Common myeloid progenitor, CD34-positive (primary cell): ENCODE measurements at regions not wholly inside any gene's neighbourhood (a gene's known extent, or its start where the extent isn't known, plus 50 kb on each side); places are given as distances from the start of the nearest gene placed in this dataset.

Experiments
- CTCF ChIA-PET: fragments of 350-600 bp; sonication (Branson Sonifier 250); formaldehyde crosslinking; loops from one replicate; lab custom pipeline; 2021; ENCODE audit warnings: antibody characterized with exemption; lab: Charles Lee
- POLR2A ChIA-PET: fragments of 350-600 bp; sonication (Branson Sonifier 250); formaldehyde crosslinking; loops from one replicate; lab custom pipeline; 2021; ENCODE audit warnings: antibody characterized with exemption; lab: Charles Lee
- DNase-seq, 3 donors: peaks; one replicate each; pipeline versions ENCODE4 v3.0.0 to v3.0.0-alpha.2; 2013
- H3K27ac ChIP-seq, 2 experiments: 1 replicate in 1 of 2; 2 replicates in 1 of 2; pipeline ENCODE4 v1.7.0; 2013; ENCODE audit warnings: inconsistent platforms in 2 of 2, low read length in 2 of 2, mild to moderate bottlenecking in 2 of 2, low read depth in 1 of 2, moderate library complexity in 1 of 2; ENCODE audit not compliant: severe bottlenecking in 2 of 2, insufficient read depth in 1 of 2, poor library complexity in 1 of 2
- H3K27me3 ChIP-seq, 5 experiments: replicated peaks in 2 of 5; 1 replicate in 3 of 5; 2 replicates in 2 of 5; pipeline versions ENCODE4 v1.6.1 to v1.7.0; 2013; ENCODE audit warnings: low read length in 4 of 5, mild to moderate bottlenecking in 2 of 5, moderate library complexity in 2 of 5, inconsistent platforms in 1 of 5; ENCODE audit not compliant: insufficient read depth in 5 of 5, control insufficient read depth in 4 of 5
- H3K36me3 ChIP-seq, 4 experiments: 1 replicate in 2 of 4; 2 replicates in 2 of 4; pipeline versions ENCODE4 v1.6.1 to v1.7.0; 2013; ENCODE audit warnings: low read length in 3 of 4, control low read depth in 1 of 4, mild to moderate bottlenecking in 1 of 4; ENCODE audit not compliant: control insufficient read depth in 4 of 4, insufficient read depth in 4 of 4
- H3K4me1 ChIP-seq, 4 experiments: 1 replicate in 3 of 4; 2 replicates in 1 of 4; pipeline versions ENCODE4 v1.6.1 to v1.7.1; 2013; ENCODE audit warnings: low read length in 3 of 4, mild to moderate bottlenecking in 3 of 4, control low read depth in 1 of 4, inconsistent platforms in 1 of 4, moderate library complexity in 1 of 4; ENCODE audit not compliant: control insufficient read depth in 4 of 4, insufficient read depth in 4 of 4; ENCODE audit errors: control extremely low read depth in 1 of 4
- H3K4me3 ChIP-seq, 7 experiments: 1 replicate in 4 of 7; 2 replicates in 3 of 7; pipeline versions ENCODE4 v1.5.1 to v1.7.0; 2013; ENCODE audit warnings: mild to moderate bottlenecking in 7 of 7, low read length in 6 of 7, moderate library complexity in 6 of 7, inconsistent platforms in 2 of 7, low read depth in 2 of 7, control low read depth in 1 of 7; ENCODE audit not compliant: insufficient read depth in 4 of 7, control insufficient read depth in 1 of 7; ENCODE audit errors: extremely low read depth in 1 of 7
- H3K9me3 ChIP-seq, 5 experiments: 1 replicate in 4 of 5; 2 replicates in 1 of 5; pipeline versions ENCODE4 v1.6.1 to v1.7.1; 2013; ENCODE audit warnings: low read length in 4 of 5, mild to moderate bottlenecking in 2 of 5, inconsistent platforms in 1 of 5, low read depth in 1 of 5, moderate library complexity in 1 of 5; ENCODE audit not compliant: control insufficient read depth in 4 of 5, insufficient read depth in 2 of 5; ENCODE audit errors: control extremely low read depth in 1 of 5
- WGBS: methylation state at CpG from one replicate; pipeline ENCODE4 v1.1.5; 2013; ENCODE audit not compliant: insufficient coverage; 5-methylcytosine and 5-hydroxymethylcytosine counted together

DNA sequence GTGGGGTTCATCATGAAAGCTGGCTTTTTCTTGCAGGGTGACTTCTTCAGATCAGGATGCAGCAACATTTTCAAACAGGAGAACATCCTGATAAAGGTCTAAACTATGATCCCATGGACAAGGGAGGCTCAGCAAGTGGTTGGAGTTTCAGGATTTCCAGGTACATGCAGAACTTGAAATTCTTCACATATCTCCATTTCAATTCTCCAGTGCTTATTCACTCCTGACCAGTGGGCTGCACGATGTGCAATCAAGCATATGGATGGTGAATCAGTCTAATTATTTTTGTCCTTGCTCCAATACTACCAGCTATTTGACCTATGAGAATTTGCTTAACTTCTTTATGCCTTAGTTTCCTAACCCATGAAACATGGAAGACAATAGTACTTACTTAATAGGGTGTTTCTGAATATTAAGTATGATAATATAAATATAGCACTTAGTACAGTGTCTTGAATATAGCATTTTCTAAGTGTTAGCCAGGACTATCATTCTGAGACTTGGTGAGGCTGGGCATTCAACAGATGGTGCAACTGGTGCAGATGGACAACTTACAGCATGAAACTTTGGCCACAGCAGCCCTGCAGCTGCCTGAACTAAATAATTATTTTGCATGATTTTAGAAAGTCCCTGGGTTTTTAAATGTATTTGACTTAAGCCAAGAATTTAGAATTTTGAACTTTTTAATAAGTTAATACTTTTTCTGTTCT lies 92.4 kb downstream of the HPGD start:
- no peak for DNase-seq
- Histone ChIP-seq H3K27me3 (no peaks in the 10 kb centered on the region), H3K4me1 (no peaks in the 10 kb centered on the region), H3K27ac (no peak overlapping the region), H3K36me3 (no peaks in the 10 kb centered on the region), H3K4me3 (no peak overlapping the region), H3K9me3 (no peaks in the 10 kb centered on the region)
- POLR2A ChIA-PET: no interaction called here
- WGBS: no CpG with 5 or more reads among the region's 1 CpG
- CTCF ChIA-PET: interaction anchor here (1.1 kb wide), 1 partner anchor 14 kb away, joined by 3 read pairs; no protein-coding TSS in a partner anchor

DNA sequence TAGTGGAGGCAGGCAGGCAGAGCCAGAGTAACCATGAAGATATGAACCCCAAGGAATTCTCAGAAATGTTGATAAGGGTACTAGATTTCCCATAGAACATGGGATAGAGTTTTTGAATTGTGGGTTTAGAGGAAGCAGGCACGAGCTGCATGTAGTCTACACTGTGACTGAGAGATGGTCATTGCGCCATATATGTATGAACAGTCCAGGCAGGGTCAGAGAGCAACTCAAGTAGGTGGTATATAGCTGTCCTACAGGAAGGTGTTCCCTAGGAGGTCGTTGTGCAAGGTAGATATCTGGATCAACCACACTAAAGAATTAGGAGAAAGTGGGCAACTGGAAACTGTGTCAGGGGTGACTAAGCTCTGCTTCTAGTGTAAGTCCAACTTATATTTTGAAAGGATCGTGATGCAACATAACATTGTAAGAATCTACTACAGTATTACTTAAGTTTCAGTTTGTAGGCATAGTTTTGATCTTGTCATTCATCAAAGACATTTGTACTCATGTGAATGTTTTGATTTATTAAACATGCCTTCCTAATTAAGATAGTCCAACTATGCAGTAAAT lies 94.6 kb downstream of the HPGD start:
- Histone ChIP-seq H3K9me3 (no peaks in the 10 kb centered on the region), H3K4me3 (no peak overlapping the region), H3K36me3 (no peaks in the 10 kb centered on the region), H3K4me1 (peaks cover 7 to 15% (median 12%) of the 10 kb centered on the region in 4 experiments), H3K27ac (no peak overlapping the region), H3K27me3 (no peaks in the 10 kb centered on the region)
- no peak for DNase-seq
- ChIA-PET POLR2A (no interaction called here), CTCF (no interaction called here)
- WGBS: 97% methylated on average over 3 of the region's 4 CpGs

DNA sequence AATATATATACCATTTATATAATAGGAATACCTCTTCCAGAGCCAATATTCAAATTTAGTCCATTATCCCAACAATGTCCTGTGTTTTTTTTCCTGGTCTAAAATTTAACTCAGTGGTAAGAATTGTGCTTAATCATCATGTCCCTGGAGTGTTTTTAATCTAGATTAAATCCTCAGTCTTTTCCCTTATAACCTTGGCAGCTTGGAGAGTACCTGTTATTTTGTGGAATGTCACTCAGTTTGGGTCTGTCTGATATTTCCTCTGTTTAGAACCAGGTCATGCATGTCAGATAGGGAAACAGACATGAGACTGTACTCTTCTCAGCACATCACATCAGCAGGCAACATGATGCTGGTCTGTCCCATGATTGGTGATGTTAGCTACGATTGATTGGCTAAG lies 96.6 kb downstream of the HPGD start:
- ChIA-PET POLR2A (no interaction called here), CTCF (no interaction called here)
- no peaks in the 10 kb centered on the region for H3K9me3 ChIP-seq
- no peaks in the 10 kb centered on the region for H3K36me3 ChIP-seq
- H3K4me3 ChIP-seq: no peak overlapping the region
- H3K27me3 ChIP-seq: no peaks in the 10 kb centered on the region
- no CpG with 5 or more reads among the region's 1 CpG for WGBS
- no peak for DNase-seq
- H3K4me1 ChIP-seq: peaks cover 7 to 26% (median 20%) of the 10 kb centered on the region in 4 experiments
- no peak overlapping the region for H3K27ac ChIP-seq

DNA sequence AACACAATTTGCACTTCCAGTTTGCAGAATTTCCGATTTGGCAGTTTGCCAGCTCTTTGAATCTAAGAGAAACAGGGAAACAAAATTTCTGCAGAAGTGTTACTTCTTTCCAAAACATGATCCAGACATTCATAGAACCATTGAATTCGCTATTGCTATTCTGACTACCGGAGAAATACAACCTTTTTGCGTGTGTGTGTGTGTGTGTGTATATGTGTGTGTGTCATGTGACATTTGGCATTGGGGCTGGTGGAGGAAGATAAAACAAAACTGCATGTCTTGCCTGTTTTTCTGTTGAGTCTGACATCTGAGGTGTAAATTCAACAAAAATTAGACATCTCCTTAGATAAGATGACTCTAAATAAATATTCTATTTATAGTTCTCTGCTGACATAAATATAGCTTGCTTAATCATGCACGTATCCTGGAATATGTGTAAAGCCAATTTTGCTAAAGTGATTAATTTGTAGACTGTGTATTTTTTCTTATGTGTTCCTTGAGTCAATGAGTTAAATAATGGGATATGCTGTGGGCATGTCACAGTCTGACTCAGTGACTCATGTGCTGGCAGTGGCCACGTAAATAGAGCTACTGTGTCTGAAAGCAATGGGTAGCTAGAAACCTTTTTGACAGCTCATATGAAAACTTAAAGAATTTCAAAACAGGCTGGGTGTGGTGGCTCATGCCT lies 98.9 kb downstream of the HPGD start:
- DNase-seq: peak; percentile 49 to 84 (median 77)
- H3K9me3 ChIP-seq: no peaks in the 10 kb centered on the region
- no peak overlapping the region for H3K27ac ChIP-seq
- no peaks in the 10 kb centered on the region for H3K27me3 ChIP-seq
- ChIA-PET POLR2A (no interaction called here), CTCF (no interaction called here)
- H3K36me3 ChIP-seq: no peaks in the 10 kb centered on the region
- peak overlapping the region in 4 of 7 experiments; percentile 4 to 51 (median 23) for H3K4me3 ChIP-seq
- peaks cover 14 to 39% (median 28%) of the 10 kb centered on the region in 4 experiments for H3K4me1 ChIP-seq
- WGBS: 7% methylated on average over 2 of the region's 6 CpGs

DNA sequence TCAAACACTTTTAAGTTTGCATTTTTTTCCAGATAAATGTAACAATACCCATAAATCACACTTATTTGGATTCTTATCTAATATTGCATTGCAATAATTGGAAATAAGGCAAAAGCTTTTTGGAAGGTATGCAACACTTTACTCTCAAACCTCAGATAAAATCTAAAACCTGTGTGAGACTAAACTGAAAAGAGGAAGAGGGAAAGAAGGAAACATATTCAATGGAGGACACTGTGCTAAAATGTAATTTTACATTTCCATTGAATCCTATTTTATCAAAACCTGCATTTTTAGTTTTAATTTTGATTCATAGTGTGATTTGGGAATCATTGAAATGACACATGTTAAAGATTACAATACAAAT lies 99.4 kb downstream of the HPGD start:
- Histone ChIP-seq H3K4me1 (peaks cover 14 to 39% (median 28%) of the 10 kb centered on the region in 4 experiments), H3K27ac (no peak overlapping the region), H3K27me3 (no peaks in the 10 kb centered on the region), H3K4me3 (peak overlapping the region in 4 of 7 experiments; percentile 4 to 51 (median 23)), H3K36me3 (no peaks in the 10 kb centered on the region), H3K9me3 (no peaks in the 10 kb centered on the region)
- DNase-seq: no peak
- ChIA-PET CTCF (no interaction called here), POLR2A (interaction anchor here (0.5 kb wide), 1 partner anchor 1841 kb away, joined by 5 read pairs; no protein-coding TSS in a partner anchor)

DNA sequence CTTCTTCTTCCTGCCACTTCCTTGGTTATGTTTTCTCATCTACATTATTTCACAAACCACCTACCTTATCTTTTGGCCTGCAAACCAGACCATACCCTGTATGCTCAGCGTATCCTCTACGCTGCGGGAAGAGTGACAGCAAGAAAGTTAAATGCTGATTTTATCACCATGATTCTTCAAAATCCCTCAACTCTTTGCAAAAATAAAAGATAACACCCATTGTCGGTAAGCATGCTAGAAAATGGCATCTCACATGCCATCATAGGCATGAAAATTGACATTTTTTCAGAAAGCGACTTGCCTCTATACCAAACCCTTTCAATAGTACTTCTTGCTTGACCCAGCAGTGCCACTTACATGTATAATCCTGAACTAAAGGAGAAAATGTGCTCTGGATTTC lies 102.0 kb downstream of the HPGD start:
- Histone ChIP-seq H3K9me3 (no peaks in the 10 kb centered on the region), H3K36me3 (no peaks in the 10 kb centered on the region), H3K27ac (peak overlapping the region in 1 of 2 experiments; percentile 61), H3K4me3 (no peak overlapping the region), H3K4me1 (peaks cover 14 to 39% (median 28%) of the 10 kb centered on the region in 4 experiments), H3K27me3 (no peaks in the 10 kb centered on the region)
- ChIA-PET CTCF (no interaction called here), POLR2A (no interaction called here)
- peak; percentile 22 to 74 (median 59) for DNase-seq
- 17% methylated on average over 5 of the region's 5 CpGs for WGBS

DNA sequence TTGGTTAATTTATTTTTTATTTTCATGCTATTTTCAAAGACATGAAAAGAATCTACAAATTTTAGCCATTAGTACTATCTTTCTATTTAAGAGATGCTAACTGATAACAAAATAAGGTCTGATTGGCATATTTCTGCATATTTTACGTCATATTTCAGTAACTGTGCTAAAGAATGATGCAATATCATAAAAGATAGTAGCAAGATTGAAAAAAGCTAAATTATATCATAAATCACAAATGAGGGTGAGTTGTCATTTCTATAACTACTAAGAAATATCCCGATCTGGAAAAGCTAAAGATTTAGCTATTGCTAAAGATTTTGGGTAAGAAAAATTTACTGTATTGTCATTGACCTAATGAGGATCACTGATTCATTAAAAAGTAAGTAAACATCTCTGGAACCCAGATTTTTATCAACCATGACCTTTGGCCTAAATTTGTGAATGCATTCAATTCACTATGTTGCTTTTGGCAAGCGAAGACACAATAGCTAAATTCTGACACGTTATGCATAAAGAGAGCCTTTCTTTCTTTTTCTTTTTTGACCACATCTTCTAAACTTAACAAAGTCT lies 103.6 kb downstream of the HPGD start:
- 100% methylated on average over 2 of the region's 4 CpGs for WGBS
- no peak for DNase-seq
- ChIA-PET CTCF (no interaction called here), POLR2A (no interaction called here)
- Histone ChIP-seq H3K4me1 (peaks cover 12 to 38% (median 25%) of the 10 kb centered on the region in 4 experiments), H3K36me3 (no peaks in the 10 kb centered on the region), H3K4me3 (no peak overlapping the region), H3K27me3 (no peaks in the 10 kb centered on the region), H3K27ac (no peak overlapping the region), H3K9me3 (no peaks in the 10 kb centered on the region)
